GM12878 (cell line): ENCODE measurements at regions not wholly inside any gene's neighbourhood (a gene's known extent, or its start where the extent isn't known, plus 50 kb on each side); places are given as distances from the start of the nearest gene placed in this dataset.

ENCODE experiments used
- ATAC-seq: fragments of 200-7000 bp; cut with Tn5 transposase; 3 replicates; pipeline ENCODE4 v1.9.1; 2020; ENCODE audit warnings: mild to moderate bottlenecking, moderate library complexity
- BruUV-seq: library from RNA; stranded (reverse); fragments of 400-500 nt; replicated peaks from 2 replicates; lab custom pipeline; 2021; lab: Mats Ljungman, UMichigan
- CTCF ChIA-PET: fragments of 300-600 bp; sonication (Branson Sonifier 250); formaldehyde crosslinking; extraction: SDS; loops from one replicate; lab custom pipeline; 2021; ENCODE audit warnings: inconsistent platforms; lab: Yijun Ruan, JAX
- POLR2A ChIA-PET: fragments of 350-600 bp; formaldehyde crosslinking; extraction: SDS; loops from one replicate; lab custom pipeline; 2021; ENCODE audit warnings: inconsistent platforms; lab: Charles Lee
- RAD21 ChIA-PET: fragments of 300-600 bp; sonication (Branson Sonifier 250); formaldehyde crosslinking; loops from one replicate; lab custom pipeline; 2023; ENCODE audit warnings: antibody characterized with exemption; ENCODE audit not compliant: unreplicated experiment; lab: Charles Lee
- SMC1A ChIA-PET: fragments of 300-600 bp; sonication (Branson Sonifier 250); formaldehyde crosslinking; loops from one replicate; lab custom pipeline; 2023; ENCODE audit not compliant: unreplicated experiment, uncharacterized antibody; lab: Charles Lee
- DNase-seq: peaks from one replicate; pipeline ENCODE4 v3.0.0-alpha.2; 2011; ENCODE audit warnings: low read depth, low spot score
- FAIRE-seq: peaks from 3 replicates; lab custom pipeline; 2011; peaks lifted over from hg19 to GRCh38; lab: Jason Lieb, UNC
- H2AFZ ChIP-seq: 2 replicates; pipeline ENCODE4 v1.6.0; 2011; ENCODE audit warnings: low read depth, low read length, control low read depth; ENCODE audit not compliant: control insufficient read depth
- H3K27ac ChIP-seq: 2 replicates; pipeline ENCODE4 v1.5.1; 2011; ENCODE audit warnings: control low read depth; ENCODE audit not compliant: control insufficient read depth, insufficient read depth
- H3K27me3 ChIP-seq, 2 experiments: replicated peaks in 1 of 2; 2 replicates each; pipeline versions ENCODE4 v1.6.0 to v1.6.1; 2011; ENCODE audit warnings: low read length in 1 of 2; ENCODE audit not compliant: control insufficient read depth in 2 of 2, insufficient read depth in 2 of 2
- H3K36me3 ChIP-seq, 2 experiments: 2 replicates each; pipeline ENCODE4 v1.5.1; 2011; ENCODE audit warnings: low read length in 1 of 2; ENCODE audit not compliant: control insufficient read depth in 2 of 2, insufficient read depth in 2 of 2
- H3K4me1 ChIP-seq: 2 replicates; pipeline ENCODE4 v1.6.1; 2011; ENCODE audit warnings: mild to moderate bottlenecking, low read length, moderate library complexity, mixed read lengths; ENCODE audit not compliant: control insufficient read depth, insufficient read depth
- H3K4me2 ChIP-seq: 2 replicates; pipeline ENCODE4 v1.6.0; 2011; ENCODE audit warnings: control low read depth; ENCODE audit not compliant: control insufficient read depth, insufficient read depth
- H3K4me3 ChIP-seq: fragments of 200-600 bp; sonication (generic); 2 replicates; pipeline ENCODE4 v1.5.1; 2016
- H3K79me2 ChIP-seq: 2 replicates; pipeline ENCODE4 v1.6.0; 2011; ENCODE audit warnings: low read length; ENCODE audit not compliant: control insufficient read depth, insufficient read depth
- H3K9ac ChIP-seq: 2 replicates; pipeline ENCODE4 v1.8.0; 2011; ENCODE audit warnings: low read length, control low read depth, mixed read lengths; ENCODE audit not compliant: control insufficient read depth, insufficient read depth
- H3K9me3 ChIP-seq: replicated peaks from 3 replicates; pipeline ENCODE4 v1.5.1; 2011; ENCODE audit warnings: mild to moderate bottlenecking, low read length; ENCODE audit not compliant: control insufficient read depth, insufficient read depth
- H4K20me1 ChIP-seq: 2 replicates; pipeline ENCODE4 v1.6.0; 2011; ENCODE audit not compliant: control insufficient read depth, insufficient read depth
- BACH1 ChIP-seq: fragments of 450-650 bp; IDR thresholded peaks from 2 replicates; pipeline ENCODE4 v1.6.1; 2017; ENCODE audit warnings: mild to moderate bottlenecking, borderline replicate concordance
- CREB1 ChIP-seq: IDR thresholded peaks from 2 replicates; pipeline ENCODE4 v1.6.1; 2012; ENCODE audit warnings: low read depth, mild to moderate bottlenecking, inconsistent platforms
- CREM ChIP-seq: IDR thresholded peaks from 2 replicates; pipeline ENCODE4 v1.6.1; 2014; ENCODE audit warnings: antibody characterized with exemption, low read depth
- HCFC1 ChIP-seq: fragments of 150-350 bp; IDR thresholded peaks from 2 replicates; pipeline ENCODE4 v1.6.1; 2014; ENCODE audit warnings: low read length
- NR2F1 ChIP-seq: fragments of 450-650 bp; conservative IDR thresholded peaks from 2 replicates; pipeline ENCODE4 v1.6.1; 2017; ENCODE audit warnings: mild to moderate bottlenecking
- RB1 ChIP-seq: fragments of 450-650 bp; formaldehyde crosslinking; IDR thresholded peaks from 2 replicates; pipeline ENCODE4 v1.6.1; 2017; ENCODE audit warnings: mild to moderate bottlenecking, borderline replicate concordance
- SUPT20H ChIP-seq: IDR thresholded peaks from 2 replicates; pipeline ENCODE4 v1.6.1; 2011; ENCODE audit warnings: low read depth, mild to moderate bottlenecking, low read length, moderate library complexity, borderline replicate concordance; ENCODE audit not compliant: control insufficient read depth
- SUZ12 ChIP-seq: fragments of 200-600 bp; sonication (generic); IDR thresholded peaks from one replicate; pipeline ENCODE4 v1.6.1; 2018; ENCODE audit warnings: antibody characterized with exemption, mild to moderate bottlenecking; ENCODE audit not compliant: unreplicated experiment
- YBX1 ChIP-seq: fragments of 450-650 bp; IDR thresholded peaks from 2 replicates; pipeline ENCODE4 v1.6.1; 2016; ENCODE audit warnings: antibody characterized with exemption
- WGBS: methylation state at CpG from one replicate; pipeline ENCODE4 v1.1.6; 2016; ENCODE audit warnings: low lambda C conversion rate; ENCODE audit not compliant: insufficient replicate concordance, insufficient coverage; ENCODE audit errors: missing lambda C conversion rate; 5-methylcytosine and 5-hydroxymethylcytosine counted together
- in situ Hi-C: fragments of 300-500 bp; cut with MboI; formaldehyde crosslinking; loops from 9 replicates; pipeline ENCODE4 v1.14.3; 2018; ENCODE audit warnings: mixed read lengths
- intact Hi-C: fragments of 100-400 bp; cut with micrococcal nuclease; formaldehyde crosslinking; loops from one replicate; pipeline ENCODE4 v1.14.2; 2022; ENCODE audit not compliant: unreplicated experiment
- TF ChIP-seq, protein P1 (sequence below): fragments of 450-650 bp; IDR thresholded peaks from 2 replicates; pipeline ENCODE4 v1.6.1; 2016; ENCODE audit warnings: mild to moderate bottlenecking, moderate library complexity, borderline replicate concordance
- TF ChIP-seq, protein P2 (sequence below): IDR thresholded peaks from 2 replicates; pipeline ENCODE4 v1.6.1; 2012; ENCODE audit warnings: low read depth, low read length, improper control_type of control experiment
- TF ChIP-seq, protein P3 (sequence below): IDR thresholded peaks from 2 replicates; pipeline ENCODE4 v1.6.1; 2011; ENCODE audit warnings: borderline replicate concordance, low read depth, mild to moderate bottlenecking, moderate library complexity, mixed read lengths, low read length; ENCODE audit not compliant: insufficient read depth; ENCODE audit errors: extremely low read length
- TF ChIP-seq, protein P4 (sequence below): fragments of 450-650 bp; formaldehyde crosslinking; IDR thresholded peaks from 2 replicates; pipeline ENCODE4 v1.4.0; 2022; ENCODE audit warnings: mild to moderate bottlenecking, moderate library complexity

DNA sequence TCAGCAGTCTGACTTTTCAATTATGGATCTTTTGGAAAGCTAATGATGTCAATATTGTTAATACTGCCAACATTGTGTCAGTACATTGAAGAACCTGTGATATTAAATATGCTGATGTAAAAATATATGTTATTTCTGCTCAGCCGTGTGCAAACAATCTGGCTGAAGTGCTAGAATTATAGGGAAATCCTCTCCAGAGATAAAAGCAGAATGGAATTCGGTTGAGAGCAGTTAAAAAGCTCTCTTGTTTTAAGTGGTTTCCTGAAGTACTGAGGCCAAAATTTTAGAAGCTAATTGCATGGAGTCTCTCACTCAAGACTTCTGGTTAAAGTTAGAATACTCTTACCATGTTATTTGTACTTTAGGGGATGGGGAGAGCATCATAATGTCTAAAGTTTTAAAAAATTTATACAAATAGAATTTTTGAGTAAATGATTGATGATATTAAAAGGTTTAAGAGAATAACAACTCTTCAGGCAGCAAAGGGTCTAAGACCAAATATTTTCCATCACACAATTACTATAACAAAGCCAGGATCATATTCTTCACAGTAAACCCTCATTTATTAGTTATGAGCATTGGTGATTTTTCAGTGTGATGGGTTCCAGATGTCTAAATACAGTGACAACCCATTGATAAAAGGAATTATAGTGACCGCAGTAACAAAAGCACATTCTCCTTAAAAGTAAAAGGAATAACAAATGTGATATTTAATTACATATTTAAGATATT lies 834.2 kb upstream of the CXADR start (continued):
- TF ChIP-seq, protein P1, sequence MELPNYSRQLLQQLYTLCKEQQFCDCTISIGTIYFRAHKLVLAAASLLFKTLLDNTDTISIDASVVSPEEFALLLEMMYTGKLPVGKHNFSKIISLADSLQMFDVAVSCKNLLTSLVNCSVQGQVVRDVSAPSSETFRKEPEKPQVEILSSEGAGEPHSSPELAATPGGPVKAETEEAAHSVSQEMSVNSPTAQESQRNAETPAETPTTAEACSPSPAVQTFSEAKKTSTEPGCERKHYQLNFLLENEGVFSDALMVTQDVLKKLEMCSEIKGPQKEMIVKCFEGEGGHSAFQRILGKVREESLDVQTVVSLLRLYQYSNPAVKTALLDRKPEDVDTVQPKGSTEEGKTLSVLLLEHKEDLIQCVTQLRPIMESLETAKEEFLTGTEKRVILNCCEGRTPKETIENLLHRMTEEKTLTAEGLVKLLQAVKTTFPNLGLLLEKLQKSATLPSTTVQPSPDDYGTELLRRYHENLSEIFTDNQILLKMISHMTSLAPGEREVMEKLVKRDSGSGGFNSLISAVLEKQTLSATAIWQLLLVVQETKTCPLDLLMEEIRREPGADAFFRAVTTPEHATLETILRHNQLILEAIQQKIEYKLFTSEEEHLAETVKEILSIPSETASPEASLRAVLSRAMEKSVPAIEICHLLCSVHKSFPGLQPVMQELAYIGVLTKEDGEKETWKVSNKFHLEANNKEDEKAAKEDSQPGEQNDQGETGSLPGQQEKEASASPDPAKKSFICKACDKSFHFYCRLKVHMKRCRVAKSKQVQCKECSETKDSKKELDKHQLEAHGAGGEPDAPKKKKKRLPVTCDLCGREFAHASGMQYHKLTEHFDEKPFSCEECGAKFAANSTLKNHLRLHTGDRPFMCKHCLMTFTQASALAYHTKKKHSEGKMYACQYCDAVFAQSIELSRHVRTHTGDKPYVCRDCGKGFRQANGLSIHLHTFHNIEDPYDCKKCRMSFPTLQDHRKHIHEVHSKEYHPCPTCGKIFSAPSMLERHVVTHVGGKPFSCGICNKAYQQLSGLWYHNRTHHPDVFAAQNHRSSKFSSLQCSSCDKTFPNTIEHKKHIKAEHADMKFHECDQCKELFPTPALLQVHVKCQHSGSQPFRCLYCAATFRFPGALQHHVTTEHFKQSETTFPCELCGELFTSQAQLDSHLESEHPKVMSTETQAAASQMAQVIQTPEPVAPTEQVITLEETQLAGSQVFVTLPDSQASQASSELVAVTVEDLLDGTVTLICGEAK: no peak
- no peak for TF ChIP-seq HCFC1
- TF ChIP-seq BACH1: no peak
- TF ChIP-seq, all 136 proteins: peak for 0

DNA sequence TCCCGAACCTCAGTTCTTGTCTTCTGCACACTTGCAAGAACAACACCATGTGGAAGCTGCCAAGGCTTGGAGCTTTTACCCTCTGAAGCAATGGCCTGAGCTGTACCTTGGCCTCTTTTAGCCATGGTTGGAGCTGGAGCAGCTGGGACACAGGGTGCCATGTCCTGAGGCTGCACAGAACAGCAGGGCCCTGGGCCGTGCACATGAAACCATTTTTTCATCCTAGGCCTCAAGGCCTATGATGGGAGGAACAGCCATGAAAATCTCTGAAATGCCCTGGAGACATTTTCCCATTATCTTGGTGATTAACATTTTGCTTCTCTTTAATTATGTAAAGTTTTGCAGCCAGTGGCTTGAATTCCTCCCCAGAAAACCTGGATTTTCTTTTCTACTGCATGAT lies 817.8 kb upstream of the CXADR start:
- H3K79me2 ChIP-seq: no peaks in the 10 kb centered on the region
- no peaks in the 10 kb centered on the region for H3K36me3 ChIP-seq
- ChIA-PET SMC1A (no interaction called here), POLR2A (no interaction called here), CTCF (no interaction called here), RAD21 (no interaction called here)
- in situ Hi-C loops (no loop called here), intact Hi-C loops (no loop called here)
- no peak overlapping the region for H2AFZ ChIP-seq
- no peaks in the 10 kb centered on the region for H4K20me1 ChIP-seq
- H3K27me3 ChIP-seq: no peaks in the 10 kb centered on the region
- BruUV-seq: no TSS peak
- no peak for FAIRE-seq
- no peak for DNase-seq
- no peaks in the 10 kb centered on the region; the same call in 2 of the 3 replicates for H3K9me3 ChIP-seq
- no peak overlapping the region for H3K27ac ChIP-seq
- H3K4me1 ChIP-seq: no peaks in the 10 kb centered on the region
- WGBS: 12% methylated on average over 2 of the region's 2 CpGs
- H3K9ac ChIP-seq: no peak overlapping the region
- no peak overlapping the region for H3K4me3 ChIP-seq
- ATAC-seq: no peak
- no peak overlapping the region for H3K4me2 ChIP-seq
- TF ChIP-seq, protein P2, sequence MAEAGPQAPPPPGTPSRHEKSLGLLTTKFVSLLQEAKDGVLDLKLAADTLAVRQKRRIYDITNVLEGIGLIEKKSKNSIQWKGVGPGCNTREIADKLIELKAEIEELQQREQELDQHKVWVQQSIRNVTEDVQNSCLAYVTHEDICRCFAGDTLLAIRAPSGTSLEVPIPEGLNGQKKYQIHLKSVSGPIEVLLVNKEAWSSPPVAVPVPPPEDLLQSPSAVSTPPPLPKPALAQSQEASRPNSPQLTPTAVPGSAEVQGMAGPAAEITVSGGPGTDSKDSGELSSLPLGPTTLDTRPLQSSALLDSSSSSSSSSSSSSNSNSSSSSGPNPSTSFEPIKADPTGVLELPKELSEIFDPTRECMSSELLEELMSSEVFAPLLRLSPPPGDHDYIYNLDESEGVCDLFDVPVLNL: no peak
- TF ChIP-seq CREB1 (no peak), RB1 (no peak), CREM (no peak), SUZ12 (no peak), SUPT20H (no peak), NR2F1 (no peak), YBX1 (no peak)
- TF ChIP-seq, protein P3, sequence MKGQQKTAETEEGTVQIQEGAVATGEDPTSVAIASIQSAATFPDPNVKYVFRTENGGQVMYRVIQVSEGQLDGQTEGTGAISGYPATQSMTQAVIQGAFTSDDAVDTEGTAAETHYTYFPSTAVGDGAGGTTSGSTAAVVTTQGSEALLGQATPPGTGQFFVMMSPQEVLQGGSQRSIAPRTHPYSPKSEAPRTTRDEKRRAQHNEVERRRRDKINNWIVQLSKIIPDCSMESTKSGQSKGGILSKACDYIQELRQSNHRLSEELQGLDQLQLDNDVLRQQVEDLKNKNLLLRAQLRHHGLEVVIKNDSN: no peak
- TF ChIP-seq, protein P4, sequence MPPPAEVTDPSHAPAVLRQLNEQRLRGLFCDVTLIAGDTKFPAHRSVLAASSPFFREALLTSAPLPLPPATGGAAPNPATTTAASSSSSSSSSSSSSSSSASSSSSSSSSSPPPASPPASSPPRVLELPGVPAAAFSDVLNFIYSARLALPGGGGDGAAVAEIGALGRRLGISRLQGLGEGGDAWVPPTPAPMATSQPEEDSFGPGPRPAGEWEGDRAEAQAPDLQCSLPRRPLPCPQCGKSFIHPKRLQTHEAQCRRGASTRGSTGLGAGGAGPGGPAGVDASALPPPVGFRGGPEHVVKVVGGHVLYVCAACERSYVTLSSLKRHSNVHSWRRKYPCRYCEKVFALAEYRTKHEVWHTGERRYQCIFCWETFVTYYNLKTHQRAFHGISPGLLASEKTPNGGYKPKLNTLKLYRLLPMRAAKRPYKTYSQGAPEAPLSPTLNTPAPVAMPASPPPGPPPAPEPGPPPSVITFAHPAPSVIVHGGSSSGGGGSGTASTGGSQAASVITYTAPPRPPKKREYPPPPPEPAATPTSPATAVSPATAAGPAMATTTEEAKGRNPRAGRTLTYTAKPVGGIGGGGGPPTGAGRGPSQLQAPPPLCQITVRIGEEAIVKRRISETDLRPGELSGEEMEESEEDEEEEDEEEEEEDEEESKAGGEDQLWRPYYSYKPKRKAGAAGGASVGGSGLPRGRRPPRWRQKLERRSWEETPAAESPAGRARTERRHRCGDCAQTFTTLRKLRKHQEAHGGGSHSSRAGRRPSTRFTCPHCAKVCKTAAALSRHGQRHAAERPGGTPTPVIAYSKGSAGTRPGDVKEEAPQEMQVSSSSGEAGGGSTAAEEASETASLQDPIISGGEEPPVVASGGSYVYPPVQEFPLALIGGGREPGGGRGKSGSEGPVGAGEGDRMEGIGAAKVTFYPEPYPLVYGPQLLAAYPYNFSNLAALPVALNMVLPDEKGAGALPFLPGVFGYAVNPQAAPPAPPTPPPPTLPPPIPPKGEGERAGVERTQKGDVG (CRISPR knock-in tag): no peak
